ENCODE measurements at regions not wholly inside any gene's neighbourhood (a gene's known extent, or its start where the extent isn't known, plus 50 kb on each side); places are given as distances from the start of the nearest gene placed in this dataset.

- ATAC-seq (ENCODE audit: low read depth) (no peak), DNase-seq (ENCODE audit: low spot score in 2 of 2) (no peak)
- no peaks in the 10 kb centered on the region for H3K4me1 Mint-ChIP-seq
- H3K27ac Mint-ChIP-seq, result no peak overlapping the region
- H3K27me3 Mint-ChIP-seq, result no peaks in the 10 kb centered on the region
- H3K9me3 Mint-ChIP-seq, result no peaks in the 10 kb centered on the region
- no peak overlapping the region for H3K4me3 Mint-ChIP-seq
- no peaks in the 10 kb centered on the region for H3K36me3 Mint-ChIP-seq
Measured at GRCh38 chr18:42437646-42438045, 482.6 kb downstream of the PIK3C3 start.

- Mint-ChIP-seq H3K36me3 (no peaks in the 10 kb centered on the region), H3K27ac (no peak overlapping the region), H3K9me3 (peaks cover 8% of the 10 kb centered on the region), H3K4me3 (no peak overlapping the region), H3K4me1 (no peaks in the 10 kb centered on the region), H3K27me3 (peaks cover 1% of the 10 kb centered on the region)
- DNase-seq (ENCODE audit: low spot score in 2 of 2) (no peak), ATAC-seq (ENCODE audit: low read depth) (no peak)
Measured at GRCh38 chr18:42442656-42443055, 487.6 kb downstream of the PIK3C3 start.

GRCh38 chr18:42444349-42444748 is 489.3 kb downstream of the PIK3C3 start:
- H3K36me3 Mint-ChIP-seq, result no peaks in the 10 kb centered on the region
- no peak overlapping the region for H3K27ac Mint-ChIP-seq
- H3K4me1 Mint-ChIP-seq, result no peaks in the 10 kb centered on the region
- peaks cover 1% of the 10 kb centered on the region for H3K27me3 Mint-ChIP-seq
- ATAC-seq (ENCODE audit: low read depth) (no peak), DNase-seq (ENCODE audit: low spot score in 2 of 2) (no peak)
- H3K9me3 Mint-ChIP-seq, result peaks cover 13% of the 10 kb centered on the region
- no peak overlapping the region for H3K4me3 Mint-ChIP-seq

GRCh38 chr18:42445359-42445758 is 490.3 kb downstream of the PIK3C3 start:
- Mint-ChIP-seq H3K27me3 (peaks cover 1% of the 10 kb centered on the region), H3K36me3 (no peaks in the 10 kb centered on the region), H3K4me1 (no peaks in the 10 kb centered on the region), H3K9me3 (peaks cover 13% of the 10 kb centered on the region), H3K4me3 (no peak overlapping the region), H3K27ac (no peak overlapping the region)
- ATAC-seq (ENCODE audit: low read depth) (no peak), DNase-seq (ENCODE audit: low spot score in 2 of 2) (no peak)

- no peak for DNase-seq (ENCODE audit: low spot score in 2 of 2)
- no peak overlapping the region for H3K4me3 Mint-ChIP-seq
- no peaks in the 10 kb centered on the region for H3K4me1 Mint-ChIP-seq
- peaks cover 14% of the 10 kb centered on the region for H3K9me3 Mint-ChIP-seq
- H3K27ac Mint-ChIP-seq, result no peak overlapping the region
- peaks cover 1% of the 10 kb centered on the region for H3K27me3 Mint-ChIP-seq
- no peak for ATAC-seq (ENCODE audit: low read depth)
- no peaks in the 10 kb centered on the region for H3K36me3 Mint-ChIP-seq
Measured at GRCh38 chr18:42446195-42446594, 491.2 kb downstream of the PIK3C3 start.

- Mint-ChIP-seq H3K9me3 (peaks cover 17% of the 10 kb centered on the region), H3K27me3 (peaks cover 1% of the 10 kb centered on the region), H3K4me3 (no peak overlapping the region), H3K4me1 (no peaks in the 10 kb centered on the region), H3K27ac (no peak overlapping the region), H3K36me3 (no peaks in the 10 kb centered on the region)
- ATAC-seq (ENCODE audit: low read depth), result no peak
- no peak for DNase-seq (ENCODE audit: low spot score in 2 of 2)
Measured at GRCh38 chr18:42447688-42448087, 492.7 kb downstream of the PIK3C3 start.

- no peak for DNase-seq (ENCODE audit: low spot score in 2 of 2)
- H3K4me1 Mint-ChIP-seq, result no peaks in the 10 kb centered on the region
- no peak overlapping the region for H3K27ac Mint-ChIP-seq
- peaks cover 6% of the 10 kb centered on the region for H3K9me3 Mint-ChIP-seq
- H3K27me3 Mint-ChIP-seq, result no peaks in the 10 kb centered on the region
- no peak overlapping the region for H3K4me3 Mint-ChIP-seq
- H3K36me3 Mint-ChIP-seq, result no peaks in the 10 kb centered on the region
- no peak for ATAC-seq (ENCODE audit: low read depth)
Measured at GRCh38 chr18:42458226-42458625, 503.2 kb downstream of the PIK3C3 start.

- no peaks in the 10 kb centered on the region for H3K4me1 Mint-ChIP-seq
- H3K27ac Mint-ChIP-seq, result no peak overlapping the region
- peaks cover 3% of the 10 kb centered on the region for H3K9me3 Mint-ChIP-seq
- DNase-seq (ENCODE audit: low spot score in 2 of 2) (no peak), ATAC-seq (ENCODE audit: low read depth) (no peak)
- H3K36me3 Mint-ChIP-seq, result no peaks in the 10 kb centered on the region
- H3K27me3 Mint-ChIP-seq, result no peaks in the 10 kb centered on the region
- no peak overlapping the region for H3K4me3 Mint-ChIP-seq
Measured at GRCh38 chr18:42459873-42460272, 504.8 kb downstream of the PIK3C3 start.

GRCh38 chr18:42471885-42472284 is 516.9 kb downstream of the PIK3C3 start:
- Mint-ChIP-seq H3K4me3 (no peak overlapping the region), H3K9me3 (no peaks in the 10 kb centered on the region), H3K4me1 (no peaks in the 10 kb centered on the region), H3K27me3 (no peaks in the 10 kb centered on the region), H3K36me3 (no peaks in the 10 kb centered on the region), H3K27ac (no peak overlapping the region)
- ATAC-seq (ENCODE audit: low read depth) (no peak), DNase-seq (ENCODE audit: low spot score in 2 of 2) (no peak)

GRCh38 chr18:42473611-42474010 is 518.6 kb downstream of the PIK3C3 start:
- Mint-ChIP-seq H3K4me1 (no peaks in the 10 kb centered on the region), H3K27me3 (no peaks in the 10 kb centered on the region), H3K36me3 (no peaks in the 10 kb centered on the region), H3K27ac (no peak overlapping the region), H3K4me3 (no peak overlapping the region), H3K9me3 (no peaks in the 10 kb centered on the region)
- no peak for DNase-seq (ENCODE audit: low spot score in 2 of 2)
- no peak for ATAC-seq (ENCODE audit: low read depth)

GRCh38 chr18:42474577-42474976 is 519.5 kb downstream of the PIK3C3 start:
- DNase-seq (ENCODE audit: low spot score in 2 of 2) (no peak), ATAC-seq (ENCODE audit: low read depth) (no peak)
- no peaks in the 10 kb centered on the region for H3K4me1 Mint-ChIP-seq
- no peaks in the 10 kb centered on the region for H3K36me3 Mint-ChIP-seq
- no peak overlapping the region for H3K4me3 Mint-ChIP-seq
- H3K27me3 Mint-ChIP-seq, result no peaks in the 10 kb centered on the region
- H3K27ac Mint-ChIP-seq, result no peak overlapping the region
- no peaks in the 10 kb centered on the region for H3K9me3 Mint-ChIP-seq

- no peaks in the 10 kb centered on the region for H3K4me1 Mint-ChIP-seq
- no peak overlapping the region for H3K4me3 Mint-ChIP-seq
- H3K36me3 Mint-ChIP-seq, result no peaks in the 10 kb centered on the region
- DNase-seq (ENCODE audit: low spot score in 2 of 2), result no peak
- no peak overlapping the region for H3K27ac Mint-ChIP-seq
- ATAC-seq (ENCODE audit: low read depth), result no peak
- no peaks in the 10 kb centered on the region for H3K9me3 Mint-ChIP-seq
- no peaks in the 10 kb centered on the region for H3K27me3 Mint-ChIP-seq
Measured at GRCh38 chr18:42475157-42475556, 520.1 kb downstream of the PIK3C3 start.

- Mint-ChIP-seq H3K4me3 (no peak overlapping the region), H3K27ac (no peak overlapping the region), H3K36me3 (no peaks in the 10 kb centered on the region), H3K9me3 (no peaks in the 10 kb centered on the region), H3K27me3 (no peaks in the 10 kb centered on the region), H3K4me1 (no peaks in the 10 kb centered on the region)
- DNase-seq (ENCODE audit: low spot score in 2 of 2) (no peak), ATAC-seq (ENCODE audit: low read depth) (no peak)
Measured at GRCh38 chr18:42477267-42477666, 522.2 kb downstream of the PIK3C3 start.

- Mint-ChIP-seq H3K27me3 (no peaks in the 10 kb centered on the region), H3K4me3 (no peak overlapping the region), H3K4me1 (no peaks in the 10 kb centered on the region), H3K36me3 (no peaks in the 10 kb centered on the region), H3K9me3 (peaks cover 6% of the 10 kb centered on the region), H3K27ac (no peak overlapping the region)
- DNase-seq (ENCODE audit: low spot score in 2 of 2) (no peak), ATAC-seq (ENCODE audit: low read depth) (no peak)
Measured at GRCh38 chr18:42480441-42480840, 525.4 kb downstream of the PIK3C3 start.

- H3K27me3 Mint-ChIP-seq, result no peaks in the 10 kb centered on the region
- no peaks in the 10 kb centered on the region for H3K4me1 Mint-ChIP-seq
- ATAC-seq (ENCODE audit: low read depth) (no peak), DNase-seq (ENCODE audit: low spot score in 2 of 2) (no peak)
- H3K4me3 Mint-ChIP-seq, result no peak overlapping the region
- peaks cover 8% of the 10 kb centered on the region for H3K9me3 Mint-ChIP-seq
- H3K36me3 Mint-ChIP-seq, result no peaks in the 10 kb centered on the region
- H3K27ac Mint-ChIP-seq, result no peak overlapping the region
Measured at GRCh38 chr18:42484648-42485047, 529.6 kb downstream of the PIK3C3 start.

- H3K27ac Mint-ChIP-seq, result no peak overlapping the region
- ATAC-seq (ENCODE audit: low read depth) (no peak), DNase-seq (ENCODE audit: low spot score in 2 of 2) (no peak)
- H3K4me1 Mint-ChIP-seq, result no peaks in the 10 kb centered on the region
- H3K36me3 Mint-ChIP-seq, result no peaks in the 10 kb centered on the region
- H3K27me3 Mint-ChIP-seq, result no peaks in the 10 kb centered on the region
- H3K9me3 Mint-ChIP-seq, result peaks cover 8% of the 10 kb centered on the region
- H3K4me3 Mint-ChIP-seq, result no peak overlapping the region
Measured at GRCh38 chr18:42486271-42486670, 531.2 kb downstream of the PIK3C3 start.

Data from memory B cell (primary cell).